ENCODE measurements at regions not wholly inside any gene's neighbourhood (a gene's known extent, or its start where the extent isn't known, plus 50 kb on each side); places are given as distances from the start of the nearest gene placed in this dataset.
"Not testable (repeated sequence)": the region's sequence is repeated elsewhere in the genome, so short reads cannot be mapped to it uniquely, and the experiment has no call there.

- DNase-seq (ENCODE audit: low read depth): peak; percentile 7
Measured at GRCh38 chr10:29210266-29210868, 78.5 kb upstream of the LYZL1 start.

GRCh38 chr10:29212597-29212996, 76.3 kb upstream of the LYZL1 start:
- no peak for DNase-seq (ENCODE audit: low read depth)

GRCh38 chr10:29214551-29214950, 74.3 kb upstream of the LYZL1 start:
- DNase-seq (ENCODE audit: low read depth): peak; percentile 3

GRCh38 chr10:29217292-29217738, 71.6 kb upstream of the LYZL1 start:
- DNase-seq (ENCODE audit: low read depth): no peak

- no peak for DNase-seq (ENCODE audit: low read depth)
Measured at GRCh38 chr10:29223326-29223725, 65.5 kb upstream of the LYZL1 start.

GRCh38 chr10:29224631-29225030, 64.2 kb upstream of the LYZL1 start:
- DNase-seq (ENCODE audit: low read depth): no peak

GRCh38 chr10:29227201-29227600, 61.7 kb upstream of the LYZL1 start:
- no peak for DNase-seq (ENCODE audit: low read depth)

- DNase-seq (ENCODE audit: low read depth): peak; percentile 3
Measured at GRCh38 chr10:29228562-29228961, 60.3 kb upstream of the LYZL1 start.

GRCh38 chr10:29229258-29229705, 59.6 kb upstream of the LYZL1 start:
- DNase-seq (ENCODE audit: low read depth): no peak

- not testable (repeated sequence) for DNase-seq (ENCODE audit: low read depth)
Measured at GRCh38 chr10:29236910-29237309, 52.0 kb upstream of the LYZL1 start.

GRCh38 chr10:29237786-29238185, 51.1 kb upstream of the LYZL1 start:
- DNase-seq (ENCODE audit: low read depth): no peak

GRCh38 chr10:29238523-29239135, 50.2 kb upstream of the LYZL1 start:
- no peak for DNase-seq (ENCODE audit: low read depth)

All from EH (cell line).